HFFc6 (cell line): ENCODE measurements at regions not wholly inside any gene's neighbourhood (a gene's known extent, or its start where the extent isn't known, plus 50 kb on each side); places are given as distances from the start of the nearest gene placed in this dataset.

Source experiments
- DNase-seq: peaks from one replicate; pipeline ENCODE4 v3.0.0-alpha.2; 2018
- H3K27ac Mint-ChIP-seq: 2 replicates; pipeline ENCODE4 v1.8.0; 2020; ENCODE audit warnings: mild to moderate bottlenecking, mixed read lengths
- H3K27me3 Mint-ChIP-seq: 2 replicates; pipeline ENCODE4 v1.8.0; 2021; ENCODE audit warnings: mild to moderate bottlenecking, moderate library complexity, mixed read lengths; ENCODE audit not compliant: insufficient read depth
- H3K36me3 Mint-ChIP-seq: 2 replicates; pipeline ENCODE4 v1.8.0; 2021; ENCODE audit warnings: low read depth, mixed read lengths
- H3K4me1 Mint-ChIP-seq: 2 replicates; pipeline ENCODE4 v1.8.0; 2020; ENCODE audit warnings: low read depth, mixed read lengths
- H3K4me3 Mint-ChIP-seq: 2 replicates; pipeline ENCODE4 v1.8.0; 2020; ENCODE audit warnings: mild to moderate bottlenecking, moderate library complexity, mixed read lengths
- H3K9me3 Mint-ChIP-seq: 2 replicates; pipeline ENCODE4 v1.8.0; 2020; ENCODE audit warnings: mild to moderate bottlenecking, mixed read lengths
- CTCF ChIP-seq: fragments of 200-600 bp; sonication (generic); IDR thresholded peaks from 2 replicates; pipeline ENCODE4 v1.5.0; 2021; ENCODE audit warnings: antibody characterized with exemption, mild to moderate bottlenecking

- peaks cover 11% of the 10 kb centered on the region for H3K9me3 Mint-ChIP-seq
- no peak for DNase-seq
- H3K36me3 Mint-ChIP-seq = no peaks in the 10 kb centered on the region
- no peak for TF ChIP-seq CTCF
- peaks cover 19% of the 10 kb centered on the region for H3K27me3 Mint-ChIP-seq
- no peak overlapping the region for H3K4me3 Mint-ChIP-seq
- no peak overlapping the region for H3K27ac Mint-ChIP-seq
- peaks cover 20% of the 10 kb centered on the region for H3K4me1 Mint-ChIP-seq
These were observed 81.5 kb upstream of the ZFHX3 start for GRCh38 chr16:73129455-73129854.

GRCh38 chr16:73126525-73126853 lies 78.6 kb upstream of the ZFHX3 start:
- peaks cover 4% of the 10 kb centered on the region for H3K27me3 Mint-ChIP-seq
- H3K9me3 Mint-ChIP-seq = peaks cover 11% of the 10 kb centered on the region
- TF ChIP-seq CTCF = no peak
- peak; percentile 6 for DNase-seq
- H3K4me3 Mint-ChIP-seq = no peak overlapping the region
- peaks cover 28% of the 10 kb centered on the region for H3K4me1 Mint-ChIP-seq
- no peaks in the 10 kb centered on the region for H3K36me3 Mint-ChIP-seq
- no peak overlapping the region for H3K27ac Mint-ChIP-seq

GRCh38 chr16:73125850-73126524 lies 78.1 kb upstream of the ZFHX3 start:
- no peak overlapping the region for H3K4me3 Mint-ChIP-seq
- H3K36me3 Mint-ChIP-seq = no peaks in the 10 kb centered on the region
- peaks cover 4% of the 10 kb centered on the region for H3K27me3 Mint-ChIP-seq
- DNase-seq = peak; percentile 35
- H3K27ac Mint-ChIP-seq = no peak overlapping the region
- peaks cover 28% of the 10 kb centered on the region for H3K4me1 Mint-ChIP-seq
- TF ChIP-seq CTCF = no peak
- H3K9me3 Mint-ChIP-seq = peaks cover 11% of the 10 kb centered on the region

- H3K27me3 Mint-ChIP-seq = peaks cover 2% of the 10 kb centered on the region; the same call in 1 of the 2 replicates
- H3K27ac Mint-ChIP-seq = no peak overlapping the region
These were observed 76.9 kb upstream of the ZFHX3 start for GRCh38 chr16:73124665-73125375.

GRCh38 chr16:73124097-73124652 lies 76.2 kb upstream of the ZFHX3 start:
- TF ChIP-seq CTCF = no peak
- peaks cover 11% of the 10 kb centered on the region for H3K9me3 Mint-ChIP-seq
- DNase-seq = no peak
- peaks cover 2% of the 10 kb centered on the region; the same call in 1 of the 2 replicates for H3K27me3 Mint-ChIP-seq
- H3K36me3 Mint-ChIP-seq = no peaks in the 10 kb centered on the region
- no peak overlapping the region for H3K27ac Mint-ChIP-seq
- peaks cover 28% of the 10 kb centered on the region for H3K4me1 Mint-ChIP-seq
- H3K4me3 Mint-ChIP-seq = no peak overlapping the region

More at GRCh38 chr16:73124665-73125375, 76.9 kb upstream of the ZFHX3 start:
- Mint-ChIP-seq H3K9me3 (peaks cover 11% of the 10 kb centered on the region), H3K4me1 (peaks cover 28% of the 10 kb centered on the region), H3K36me3 (no peaks in the 10 kb centered on the region), H3K4me3 (no peak overlapping the region)
- TF ChIP-seq CTCF = no peak
- DNase-seq = no peak
